CD4-positive, alpha-beta T cell treated with Interleukin-1 beta for 1 hour (primary cell): ENCODE measurements at regions not wholly inside any gene's neighbourhood (a gene's known extent, or its start where the extent isn't known, plus 50 kb on each side); places are given as distances from the start of the nearest gene placed in this dataset.
"Not testable (repeated sequence)": the region's sequence is repeated elsewhere in the genome, so short reads cannot be mapped to it uniquely, and the experiment has no call there.

ENCODE experiments used
- DNase-seq, 2 donors: peaks; one replicate each; pipeline ENCODE4 v3.0.0-alpha.2; 2020 to 2022

DNA sequence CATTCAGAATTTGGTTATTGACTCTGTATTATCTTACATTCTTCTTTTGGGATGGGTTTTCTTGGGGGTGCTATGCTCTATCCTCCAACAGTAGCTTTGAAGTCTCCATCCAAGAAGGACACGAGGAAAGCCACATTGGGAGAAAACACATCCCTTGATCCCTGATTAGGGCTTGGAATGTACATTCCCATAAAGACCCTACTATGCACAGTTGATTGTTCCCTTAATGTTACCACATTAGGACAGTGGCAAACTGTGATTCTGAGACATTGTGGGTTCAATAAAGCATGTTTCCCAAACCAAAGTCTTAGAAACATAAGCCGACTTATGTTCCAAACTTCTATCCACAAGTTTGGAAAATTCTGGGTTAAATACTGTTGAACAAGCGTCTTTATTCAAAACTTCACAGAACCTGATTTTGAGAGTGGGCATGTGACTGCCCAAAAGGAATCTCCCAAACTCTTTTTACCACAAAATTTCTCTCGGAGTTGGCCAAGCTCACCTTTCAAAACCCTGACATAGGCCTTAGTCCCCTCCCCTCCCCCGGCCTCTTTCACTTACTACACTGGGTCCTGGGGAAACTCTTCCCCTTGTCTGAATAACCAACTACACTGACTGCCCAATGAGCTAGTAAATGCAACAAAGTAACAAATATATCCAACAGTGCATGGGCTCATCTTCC lies 177.0 kb upstream of the KAZN start:
- no peak for DNase-seq

DNA sequence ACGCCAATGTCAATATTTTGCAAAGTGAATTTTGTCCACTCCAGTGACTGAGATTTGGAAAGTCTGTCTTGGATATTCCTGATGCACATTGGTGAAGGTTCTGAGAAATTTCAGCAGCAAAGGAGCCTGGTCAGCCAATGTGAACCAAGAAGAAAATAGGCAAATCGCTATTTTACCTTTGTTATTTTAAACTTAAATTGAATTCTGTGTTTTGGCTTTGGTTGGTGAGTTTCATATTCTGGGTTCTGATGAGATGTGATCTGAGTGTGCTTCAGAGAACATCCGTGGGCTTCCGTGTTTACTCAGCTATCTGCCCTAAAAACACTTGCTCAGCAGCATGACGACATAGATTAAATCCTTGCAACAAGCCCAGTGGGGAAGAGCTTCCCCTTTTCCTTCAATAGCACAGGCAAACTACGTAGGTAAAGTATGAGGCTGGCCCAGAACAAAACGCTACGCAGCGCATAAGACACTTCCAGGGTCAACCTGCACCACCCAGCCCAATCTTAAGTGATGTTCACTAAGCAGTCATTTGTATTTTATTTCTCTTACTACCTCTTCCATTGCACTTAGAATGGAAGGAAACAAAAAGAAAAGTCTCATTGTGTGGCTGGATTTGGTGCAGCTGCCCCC lies 176.4 kb upstream of the KAZN start:
- DNase-seq = no peak

DNA sequence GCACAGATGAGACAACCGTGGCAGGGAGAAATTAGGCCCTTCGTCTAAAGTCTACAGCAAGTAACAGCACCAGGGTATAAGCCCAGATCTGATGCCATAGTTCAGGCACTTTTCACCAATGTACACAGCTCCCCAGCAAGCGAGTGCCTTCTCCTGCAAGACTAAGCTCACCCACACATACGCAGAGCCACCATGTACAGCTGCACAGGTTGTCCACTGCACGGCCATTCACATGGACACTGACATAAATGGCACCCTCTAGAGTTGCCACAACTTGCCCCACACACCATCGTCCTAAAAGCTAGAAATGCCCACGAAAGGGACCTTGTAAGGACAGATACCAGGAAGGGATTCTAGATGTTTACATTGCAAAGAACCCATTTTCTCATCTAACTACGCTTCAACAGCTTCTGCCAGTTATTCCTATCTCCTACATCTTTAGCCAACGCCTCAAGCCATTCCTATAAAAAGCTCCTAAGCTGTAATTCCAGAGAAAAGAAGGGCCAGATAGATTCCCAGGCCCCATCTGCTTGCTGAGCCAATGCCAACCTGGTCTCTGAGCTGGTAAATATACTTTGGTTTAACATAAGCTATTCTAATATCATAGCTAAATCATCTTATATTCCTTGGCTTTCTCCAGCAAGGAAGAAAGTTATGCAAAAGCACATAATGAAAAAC lies 174.0 kb upstream of the KAZN start:
- no peak for DNase-seq

DNA sequence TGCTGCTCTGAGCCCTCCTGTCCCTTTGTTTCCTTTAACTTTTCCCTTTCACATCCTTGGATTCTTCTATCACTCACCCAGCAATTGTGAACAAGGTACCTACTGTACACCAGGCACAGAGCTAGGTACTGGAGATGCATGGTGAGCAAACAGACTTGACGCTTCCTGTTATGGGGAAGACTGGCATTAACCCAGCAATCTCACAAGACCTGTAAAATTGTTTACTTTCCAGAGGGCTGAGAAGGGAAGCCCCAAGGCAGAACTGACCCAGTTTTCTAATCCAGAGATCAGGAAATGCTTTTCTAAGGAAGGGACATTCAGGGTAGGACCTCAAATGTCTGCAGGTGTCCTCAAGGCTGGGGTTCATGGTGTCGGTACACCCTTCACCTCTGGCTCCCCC lies 171.6 kb upstream of the KAZN start:
- no peak for DNase-seq

DNA sequence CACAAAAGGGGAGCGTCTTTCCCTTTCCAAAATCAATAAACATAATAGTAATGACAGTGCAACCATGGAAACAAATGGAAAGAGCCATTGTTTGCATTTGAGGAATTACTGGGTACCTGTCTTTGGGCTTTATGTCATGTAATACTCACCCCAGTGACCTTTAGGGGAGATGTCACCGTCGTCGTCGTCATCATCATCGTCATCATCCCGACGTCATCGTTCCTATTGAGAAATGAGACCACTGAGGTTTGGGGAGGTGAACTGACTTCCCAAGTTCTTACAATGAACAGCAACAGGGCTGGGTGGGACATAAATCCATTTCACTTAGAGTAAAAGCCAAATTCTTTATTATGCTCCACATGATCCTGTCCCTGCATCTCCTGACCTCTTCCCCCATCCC lies 168.9 kb upstream of the KAZN start:
- DNase-seq = no peak

DNA sequence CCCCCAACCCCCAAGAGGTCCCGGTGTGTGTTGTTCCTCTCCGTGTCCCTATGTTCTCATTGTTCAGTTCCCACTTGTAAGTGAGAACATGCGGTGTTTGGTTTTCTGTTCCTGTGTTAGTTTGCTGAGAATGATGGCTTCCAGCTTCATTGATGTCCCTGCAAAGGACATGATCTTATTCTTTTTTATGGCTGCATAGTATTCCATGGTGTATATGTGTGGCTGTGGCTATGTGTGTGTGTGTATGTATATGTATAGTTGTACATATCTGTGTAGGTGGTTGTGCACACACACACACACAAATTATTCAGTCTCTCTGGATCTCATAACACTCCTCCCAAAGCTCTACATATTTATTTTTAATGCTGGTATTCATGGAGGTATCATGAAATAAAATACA lies 165.8 kb upstream of the KAZN start:
- not testable (repeated sequence) for DNase-seq

DNA sequence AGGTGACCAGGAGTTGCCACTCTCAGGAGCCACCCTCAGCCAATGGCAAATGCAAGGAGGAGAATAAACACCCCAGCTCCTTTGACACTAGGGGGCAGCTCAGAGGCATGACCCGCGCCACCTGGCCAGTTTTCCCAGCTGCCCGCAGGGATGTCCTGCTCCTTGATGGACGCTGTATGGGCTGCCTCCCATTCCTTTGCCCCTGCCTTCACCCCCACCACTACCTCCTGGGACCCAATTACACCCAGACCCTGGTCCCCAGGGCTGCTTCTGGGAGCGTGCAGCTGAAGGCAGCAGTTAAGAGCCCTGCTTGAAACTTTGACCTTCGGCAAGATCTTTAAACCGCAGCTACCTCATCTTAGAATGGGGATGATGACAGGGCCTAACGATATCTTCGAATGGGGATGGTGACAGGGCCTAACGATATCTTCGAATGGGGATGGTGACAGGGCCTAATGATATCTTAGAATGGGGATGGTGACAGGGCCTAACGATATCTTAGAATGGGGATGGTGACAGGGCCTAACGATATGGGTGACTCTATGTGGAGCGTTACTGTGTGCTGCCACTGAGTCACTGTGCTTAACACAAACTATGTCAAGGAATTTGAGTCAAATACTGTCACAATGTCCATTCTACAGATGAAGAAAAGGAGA lies 163.0 kb upstream of the KAZN start:
- DNase-seq = no peak

DNA sequence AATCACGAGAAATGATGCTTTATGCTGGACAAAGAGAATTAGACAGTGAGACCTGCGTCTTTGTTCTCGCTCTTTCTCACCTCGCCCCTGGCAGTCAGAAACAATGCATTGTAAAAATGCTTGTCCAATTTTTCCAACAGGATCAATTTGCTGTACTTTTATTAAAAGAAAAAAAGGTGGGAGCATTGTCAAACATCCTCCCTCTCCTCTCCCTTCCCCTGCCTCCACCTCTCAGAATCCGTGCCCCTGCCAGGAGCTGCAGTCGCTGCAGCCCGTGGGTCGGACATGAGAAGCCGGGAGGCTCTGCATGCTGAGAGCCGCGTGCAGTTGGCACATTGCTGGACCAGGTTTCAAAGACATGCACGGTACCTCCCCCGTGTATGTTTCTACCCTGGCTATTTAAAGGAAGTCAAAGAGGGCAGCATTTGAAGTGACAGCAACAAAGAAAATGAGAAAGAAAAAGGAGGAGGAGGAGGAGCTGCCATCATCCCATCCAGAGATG lies 161.0 kb upstream of the KAZN start:
- no peak for DNase-seq

DNA sequence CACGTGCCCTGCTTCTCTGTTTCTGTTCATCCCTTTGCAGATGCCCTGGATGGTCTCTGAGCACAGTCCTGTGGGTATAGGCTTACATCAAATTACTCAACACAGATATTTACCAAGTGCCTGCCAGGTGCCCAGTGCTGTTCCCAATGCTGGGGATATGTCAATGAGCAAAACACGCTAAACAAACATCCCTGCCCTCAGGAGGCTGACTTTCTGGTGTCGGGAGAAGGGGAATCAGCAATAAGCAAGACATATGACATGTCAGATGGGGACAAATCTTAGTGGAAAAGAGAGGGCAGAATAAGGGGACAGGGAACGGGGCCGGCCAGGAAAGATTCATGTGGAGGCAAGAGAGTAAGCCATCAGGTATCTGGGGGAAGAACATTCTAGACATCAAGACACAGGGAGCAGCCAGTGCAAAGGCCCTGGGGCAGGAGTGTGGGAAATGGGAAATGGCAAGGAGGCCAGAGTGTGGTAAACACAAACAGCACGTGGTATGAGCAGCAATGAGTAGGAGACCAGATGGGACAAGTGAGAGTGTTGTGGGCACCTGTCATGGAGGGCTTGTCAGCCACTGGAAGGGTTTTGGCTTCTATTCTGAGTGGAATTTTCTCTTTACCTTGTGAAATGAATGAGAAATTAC lies 160.2 kb upstream of the KAZN start:
- DNase-seq = no peak

DNA sequence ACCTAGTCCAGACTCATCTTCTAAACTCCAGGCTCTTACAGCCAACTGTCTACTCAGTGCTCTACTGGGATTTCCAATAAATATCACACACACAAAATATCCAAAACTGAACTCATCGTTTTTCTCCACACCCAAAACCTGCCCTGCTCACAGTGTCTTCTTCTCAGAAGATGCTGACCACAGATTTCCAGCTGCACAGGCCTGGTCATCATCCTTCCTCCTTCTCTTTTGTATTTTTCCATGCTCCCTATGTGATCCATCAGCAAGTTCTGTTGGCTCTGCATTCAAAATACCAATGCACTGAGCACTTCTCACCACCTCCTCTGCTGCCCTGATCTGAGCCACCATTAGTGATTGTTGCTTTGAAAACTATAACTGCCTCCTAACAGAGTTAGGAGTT lies 159.5 kb upstream of the KAZN start:
- no peak for DNase-seq

DNA sequence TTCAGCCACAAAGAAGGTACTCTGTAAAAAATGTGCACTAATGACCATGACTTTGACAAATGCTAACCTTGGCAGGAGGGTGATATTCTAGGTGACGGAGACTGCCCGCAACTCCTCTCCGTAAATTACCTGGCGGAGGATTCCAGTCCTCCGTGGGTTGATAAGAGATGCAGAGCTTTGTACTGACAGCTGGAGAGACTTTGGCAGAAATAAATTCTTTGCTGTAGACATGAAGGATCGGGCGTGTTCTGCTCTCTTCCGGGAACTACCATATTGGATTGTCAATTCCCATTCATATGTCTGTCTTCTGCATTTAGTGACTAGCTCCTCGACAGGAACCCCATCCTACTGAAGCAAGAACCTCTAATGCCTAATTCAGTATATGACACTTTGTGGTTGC lies 158.3 kb upstream of the KAZN start:
- DNase-seq = no peak

DNA sequence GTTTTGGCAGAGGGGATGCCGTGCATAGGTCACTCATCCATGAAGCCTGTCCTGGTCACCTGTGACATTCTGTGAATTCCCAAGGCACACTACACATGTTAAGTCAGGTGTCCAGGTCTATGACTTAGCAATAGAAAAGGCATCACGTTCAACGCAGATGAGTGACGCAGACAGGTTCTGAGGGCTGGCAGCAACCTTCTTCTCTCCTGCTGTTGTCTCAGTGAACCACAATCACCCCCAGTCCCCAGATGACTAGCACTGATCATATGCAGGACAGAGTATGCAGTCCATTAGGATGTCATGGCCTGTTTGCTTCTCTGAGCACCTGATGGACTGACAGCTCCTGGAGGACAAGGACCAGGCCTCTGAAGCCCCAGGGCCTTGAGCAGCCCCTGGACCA lies 157.8 kb upstream of the KAZN start:
- DNase-seq = no peak

DNA sequence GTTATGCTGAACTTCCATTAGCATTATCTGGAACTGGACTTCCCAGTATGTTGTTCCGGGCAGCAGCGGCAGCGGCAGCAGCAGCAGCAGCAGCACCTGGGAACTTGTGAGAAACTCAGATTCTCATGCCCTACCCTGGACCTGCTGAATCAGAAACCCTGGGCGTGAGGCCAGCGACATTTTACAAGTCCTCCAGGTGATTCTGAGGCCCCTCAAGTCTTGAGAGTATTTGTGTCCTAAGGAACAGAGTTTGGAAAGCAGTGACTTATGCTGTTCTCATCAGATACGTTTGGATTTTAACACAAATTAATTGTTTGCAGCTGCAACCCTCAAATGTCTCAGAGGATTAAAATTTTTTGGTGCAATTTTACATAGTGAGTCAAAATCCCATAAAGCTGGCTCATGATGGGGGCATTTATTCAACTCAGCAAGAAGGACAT lies 157.2 kb upstream of the KAZN start:
- DNase-seq = no peak

DNA sequence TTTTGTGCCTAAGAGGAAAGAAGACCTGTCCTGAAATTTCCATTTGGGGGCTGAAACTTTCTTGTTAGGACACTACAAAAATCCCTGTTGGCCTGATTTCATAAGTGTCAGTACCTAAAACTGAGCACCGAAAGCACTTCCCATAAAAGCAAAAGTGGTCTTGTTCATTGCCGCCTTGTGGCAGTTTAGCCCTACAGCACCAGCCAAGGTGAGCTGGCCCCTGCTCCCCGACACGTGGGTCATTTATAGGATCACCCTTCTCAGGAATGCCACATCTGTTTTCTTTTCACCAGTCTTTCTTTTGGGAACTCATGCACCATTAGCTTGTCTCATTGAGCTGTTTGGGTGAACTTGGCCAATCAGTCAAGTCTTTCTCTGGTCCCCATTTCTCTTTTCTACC lies 155.8 kb upstream of the KAZN start:
- no peak for DNase-seq

DNA sequence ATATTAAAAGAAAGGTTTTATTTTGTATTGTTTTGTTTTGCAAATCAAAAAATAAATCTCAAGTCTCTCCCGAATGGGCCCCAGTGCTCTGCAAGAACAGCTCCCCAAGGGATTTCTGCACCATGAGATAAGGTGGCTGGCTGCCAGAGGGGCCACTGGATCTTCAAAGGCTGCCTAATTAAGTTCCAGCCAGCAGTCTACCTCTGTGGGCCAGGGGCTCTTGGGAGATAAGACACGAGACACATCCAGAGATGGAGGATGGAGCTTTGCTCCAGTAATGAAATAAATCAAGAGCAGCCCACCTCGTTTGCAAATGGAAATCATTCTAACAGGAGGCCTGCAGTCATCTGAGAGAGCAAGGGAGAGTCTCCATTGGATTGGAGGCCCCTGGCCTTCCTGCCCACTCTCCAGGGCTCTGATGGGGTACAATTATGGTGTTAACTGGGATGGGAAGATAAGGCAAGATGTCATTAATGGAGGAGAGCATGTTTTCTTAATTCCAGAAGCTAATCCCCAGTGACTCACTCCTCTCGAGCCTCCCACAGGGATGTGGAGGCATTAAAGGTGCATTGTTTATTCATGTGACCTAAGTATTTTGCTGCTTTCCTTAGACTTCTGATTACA lies 155.2 kb upstream of the KAZN start:
- DNase-seq = no peak

DNA sequence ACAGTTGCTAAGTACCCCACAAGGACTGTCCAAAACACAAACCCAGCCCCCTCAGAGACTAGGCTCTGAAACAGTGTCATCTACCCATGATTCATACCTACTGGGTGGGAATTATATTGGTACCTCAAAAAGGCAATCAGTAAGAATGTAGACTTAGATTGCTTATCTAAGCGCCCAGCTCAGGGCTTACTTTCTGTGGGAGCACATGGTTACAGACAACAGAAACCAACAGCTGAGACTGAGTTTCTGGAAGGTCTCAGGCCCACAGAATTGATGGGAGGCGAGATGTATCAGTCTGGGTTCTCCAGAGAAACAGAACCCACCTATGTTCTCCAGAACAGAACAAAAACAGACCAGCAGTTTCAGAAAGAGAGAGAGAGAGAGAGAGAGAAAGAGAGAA lies 147.3 kb upstream of the KAZN start:
- DNase-seq = no peak

DNA sequence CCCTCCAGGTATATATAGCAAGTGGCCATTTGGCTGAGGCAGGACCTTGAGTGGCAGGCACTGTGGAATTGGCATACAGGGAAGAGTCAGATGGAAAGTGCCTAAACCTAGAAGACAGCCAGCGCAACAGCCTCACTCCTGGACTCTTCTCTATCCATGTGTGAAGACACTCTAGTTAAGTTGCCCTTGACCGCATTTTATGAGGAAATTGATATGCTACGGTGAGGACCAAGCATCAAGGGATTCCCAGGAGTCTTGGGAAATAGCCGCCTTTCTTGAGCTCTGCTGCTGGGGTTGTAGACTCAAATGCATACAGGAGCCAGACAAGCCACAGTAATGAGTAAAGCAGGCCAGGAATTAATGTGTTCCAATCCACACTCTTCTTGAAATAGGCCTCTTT lies 145.9 kb upstream of the KAZN start:
- no peak for DNase-seq

DNA sequence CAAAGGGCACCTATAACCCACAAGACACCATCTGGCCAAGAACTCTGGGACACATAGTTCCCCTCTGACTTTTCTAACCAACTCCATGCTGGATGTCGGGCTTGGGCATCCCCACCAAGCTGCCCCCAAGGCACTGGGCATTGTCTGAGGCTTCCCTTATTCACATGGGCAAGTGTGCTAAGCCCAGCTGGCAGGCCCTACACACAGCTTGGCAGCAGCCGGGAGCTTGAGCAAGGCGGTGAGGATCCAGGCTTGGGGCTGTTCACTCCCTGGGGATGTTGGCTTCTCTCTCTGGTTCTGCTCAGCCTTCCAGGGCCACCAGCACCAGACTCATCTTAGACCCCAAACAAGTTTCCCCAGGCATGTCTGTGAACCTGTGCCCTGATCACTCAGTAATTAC lies 138.3 kb upstream of the KAZN start:
- DNase-seq = no peak

DNA sequence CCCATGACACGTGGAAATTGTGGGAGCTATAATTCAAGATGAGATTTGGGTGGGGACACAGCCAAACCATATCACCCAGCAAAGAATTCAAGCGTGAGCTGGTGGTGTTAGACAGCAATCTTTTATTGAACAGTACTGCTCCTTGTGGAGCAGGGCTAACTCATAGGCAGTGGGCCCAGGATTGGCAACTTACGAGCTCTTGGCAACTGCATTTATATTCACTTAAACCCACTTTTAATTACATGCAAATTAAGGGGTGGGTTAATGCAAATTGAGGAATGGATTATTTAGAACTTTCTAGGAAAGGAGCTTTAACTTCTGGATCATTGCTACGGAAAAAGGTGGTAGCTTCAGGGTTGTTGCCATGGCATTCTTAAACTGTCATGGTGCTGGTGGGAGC lies 135.6 kb upstream of the KAZN start:
- no peak for DNase-seq

DNA sequence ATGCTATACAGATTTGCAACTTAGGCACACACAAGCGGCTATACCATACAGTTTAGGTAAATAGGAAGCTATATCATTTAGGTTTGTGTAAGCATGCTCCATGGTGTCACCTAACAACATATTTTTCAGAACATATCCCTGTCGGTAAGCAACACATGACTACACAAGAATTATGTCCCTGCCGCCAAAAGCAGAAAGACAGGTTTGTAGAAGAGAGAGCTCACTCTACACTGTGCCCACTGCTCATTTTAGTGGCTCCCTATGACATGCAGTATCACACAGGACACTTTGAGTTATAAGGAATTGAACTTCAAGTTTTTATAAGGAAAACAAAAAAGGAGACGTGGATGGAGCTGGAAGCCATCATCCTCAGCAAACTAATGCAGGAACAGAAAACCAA lies 132.5 kb upstream of the KAZN start:
- DNase-seq = no peak

DNA sequence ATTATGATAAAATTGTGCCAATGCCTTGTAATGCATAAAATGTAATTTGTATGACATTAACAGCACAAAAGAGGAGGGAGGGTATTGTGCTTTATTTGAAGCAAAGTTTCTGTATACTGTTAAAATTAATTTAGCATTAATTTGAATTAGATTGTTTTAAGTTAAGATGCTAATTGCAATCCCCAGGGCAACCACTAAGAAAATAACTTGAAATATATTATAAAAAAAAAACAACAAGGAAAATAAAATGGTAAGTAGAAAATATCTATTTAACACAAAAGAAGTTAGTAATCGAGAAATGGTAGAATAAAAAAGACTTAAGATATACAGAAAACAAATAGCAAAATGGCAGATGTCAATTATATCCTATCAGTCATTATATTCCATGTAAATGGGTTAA lies 131.4 kb upstream of the KAZN start:
- DNase-seq = no peak

DNA sequence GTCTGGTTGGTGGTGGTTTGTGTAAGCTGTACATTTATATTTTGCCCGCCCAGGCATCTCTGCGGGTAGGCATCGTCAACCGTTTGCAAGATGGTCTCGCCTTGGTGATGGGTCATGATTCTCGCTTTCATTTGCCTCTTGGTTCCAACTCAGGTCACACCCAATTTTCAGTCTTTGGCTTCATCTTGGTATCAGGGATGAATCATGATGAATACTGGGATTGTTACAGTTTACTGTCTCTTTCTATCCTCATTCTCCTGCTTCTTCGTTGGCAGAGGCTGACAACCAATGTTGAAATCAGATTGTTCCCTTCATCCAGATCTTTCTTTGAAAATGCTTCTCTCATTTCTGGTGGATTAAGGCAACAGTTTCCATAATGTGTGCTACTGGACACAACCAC lies 129.7 kb upstream of the KAZN start:
- no peak for DNase-seq

DNA sequence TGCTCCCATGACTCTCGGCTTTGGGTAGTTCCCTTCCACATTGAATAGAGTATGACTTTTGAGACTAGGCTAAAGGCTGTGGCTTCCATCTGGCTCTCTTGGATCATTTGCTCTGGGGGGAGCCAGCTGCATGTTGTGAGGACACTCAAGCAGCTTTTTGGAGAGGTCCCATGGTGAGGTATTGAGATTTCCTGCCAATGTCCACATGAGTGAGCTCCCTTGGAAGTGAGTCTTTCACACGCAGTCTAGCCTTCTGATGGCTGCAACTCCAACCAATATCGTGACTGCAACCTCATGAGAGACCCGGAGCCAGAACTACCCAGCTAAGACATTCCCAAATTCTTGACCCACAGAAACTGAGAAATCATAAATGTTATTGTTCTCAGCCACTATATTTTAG lies 127.7 kb upstream of the KAZN start:
- no peak for DNase-seq
